GM21423 (cell line): ENCODE measurements at regions not wholly inside any gene's neighbourhood (a gene's known extent, or its start where the extent isn't known, plus 50 kb on each side); places are given as distances from the start of the nearest gene placed in this dataset.

Experiments
- ATAC-seq: cut with Tn5 transposase; IDR thresholded peaks from one replicate; pipeline ENCODE4 v1.9.1; 2021; ENCODE audit warnings: mild to moderate bottlenecking, moderate library complexity; ENCODE audit not compliant: unreplicated experiment

DNA sequence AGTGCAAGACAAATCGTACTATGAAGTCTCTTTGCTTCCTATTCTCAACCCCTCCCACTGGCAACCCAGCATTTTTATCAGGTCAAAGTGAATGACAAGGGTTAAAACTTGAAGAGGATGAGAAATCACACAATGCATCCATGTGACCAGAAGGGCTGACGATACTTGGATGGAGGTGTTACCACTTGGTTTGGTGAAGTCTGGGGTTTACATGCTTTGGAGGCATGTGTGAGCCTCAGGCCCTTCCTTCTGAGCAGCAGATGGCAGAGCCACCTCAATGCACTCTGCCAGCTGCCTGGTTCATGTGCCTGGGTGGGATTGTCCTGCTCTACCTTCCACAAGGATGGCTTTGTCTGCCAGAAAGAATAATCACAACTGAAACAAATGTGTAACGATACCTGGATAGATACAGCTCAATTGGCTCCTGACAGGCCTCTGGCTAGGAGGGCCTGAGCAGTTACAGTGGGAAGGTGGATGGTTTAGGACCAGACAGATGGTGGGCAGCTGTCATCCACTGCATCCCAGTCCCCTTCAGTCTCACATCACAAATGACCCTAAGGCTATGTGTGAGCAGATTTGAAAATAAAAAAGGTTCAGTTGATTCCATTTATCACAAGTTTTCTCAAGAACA is 51.5 kb upstream of the CNIH3 start:
- no peak for ATAC-seq

- ATAC-seq = no peak
Measured at GRCh38 chr1:224565186-224565585, 50.9 kb upstream of the CNIH3 start.

GRCh38 chr1:224565611-224566406 is 50.3 kb upstream of the CNIH3 start:
- ATAC-seq = no peak
